ENCODE measurements at regions not wholly inside any gene's neighbourhood (a gene's known extent, or its start where the extent isn't known, plus 50 kb on each side); places are given as distances from the start of the nearest gene placed in this dataset.

DNA sequence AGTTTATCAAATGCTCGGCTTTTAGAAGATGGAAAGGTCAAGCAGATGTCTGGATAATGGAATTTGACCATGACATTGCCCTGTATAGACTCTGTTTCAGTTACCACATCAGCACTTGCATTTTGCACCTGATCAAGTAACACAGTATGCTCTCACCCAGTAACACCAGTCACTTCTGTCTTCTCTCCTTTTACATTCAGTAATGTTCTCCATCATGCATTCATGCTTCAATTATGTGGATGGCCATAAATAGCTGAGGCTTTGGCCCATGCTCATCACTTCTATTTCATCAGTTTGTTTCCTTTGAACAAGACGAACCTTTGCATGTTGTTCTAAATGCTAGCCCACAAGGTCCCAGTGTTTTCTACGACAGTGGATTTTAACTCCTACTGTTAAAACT, 322.9 kb upstream of the ACVR2A start:
- DNase-seq (ENCODE audit: low read depth in 2 of 2), result no peak
- Histone ChIP-seq H3K79me2 (ENCODE audit: control insufficient read depth, insufficient read depth, low read length) (no peaks in the 10 kb centered on the region), H3K9me3 (ENCODE audit: control insufficient read depth, insufficient read depth, low read depth, low read length) (no peaks in the 10 kb centered on the region), H3K9ac (ENCODE audit: insufficient read depth, low read length) (no peak overlapping the region), H3K4me2 (ENCODE audit: extremely low read depth, insufficient read depth, low read length) (no peak overlapping the region), H3K4me3 (replicated peaks in 1 of 4; ENCODE audit: control extremely low read depth in 1 of 4, insufficient read depth in 1 of 4, low read depth in 3 of 4, low read length in 4 of 4) (no peak overlapping the region), H3K27ac (ENCODE audit: insufficient read depth, low read length) (no peak overlapping the region), H3K36me3 (ENCODE audit: control insufficient read depth, insufficient read depth, low read length) (no peaks in the 10 kb centered on the region), H3K4me1 (ENCODE audit: control insufficient read depth, extremely low read depth, insufficient read depth, low read length) (no peaks in the 10 kb centered on the region), H3K27me3 (ENCODE audit: control insufficient read depth, insufficient read depth, low read length) (no peaks in the 10 kb centered on the region), H4K20me1 (ENCODE audit: control insufficient read depth, extremely low read depth, insufficient read depth, low read length) (no peaks in the 10 kb centered on the region), H2AFZ (ENCODE audit: low read length) (no peak overlapping the region)
- TF ChIP-seq, protein P1, sequence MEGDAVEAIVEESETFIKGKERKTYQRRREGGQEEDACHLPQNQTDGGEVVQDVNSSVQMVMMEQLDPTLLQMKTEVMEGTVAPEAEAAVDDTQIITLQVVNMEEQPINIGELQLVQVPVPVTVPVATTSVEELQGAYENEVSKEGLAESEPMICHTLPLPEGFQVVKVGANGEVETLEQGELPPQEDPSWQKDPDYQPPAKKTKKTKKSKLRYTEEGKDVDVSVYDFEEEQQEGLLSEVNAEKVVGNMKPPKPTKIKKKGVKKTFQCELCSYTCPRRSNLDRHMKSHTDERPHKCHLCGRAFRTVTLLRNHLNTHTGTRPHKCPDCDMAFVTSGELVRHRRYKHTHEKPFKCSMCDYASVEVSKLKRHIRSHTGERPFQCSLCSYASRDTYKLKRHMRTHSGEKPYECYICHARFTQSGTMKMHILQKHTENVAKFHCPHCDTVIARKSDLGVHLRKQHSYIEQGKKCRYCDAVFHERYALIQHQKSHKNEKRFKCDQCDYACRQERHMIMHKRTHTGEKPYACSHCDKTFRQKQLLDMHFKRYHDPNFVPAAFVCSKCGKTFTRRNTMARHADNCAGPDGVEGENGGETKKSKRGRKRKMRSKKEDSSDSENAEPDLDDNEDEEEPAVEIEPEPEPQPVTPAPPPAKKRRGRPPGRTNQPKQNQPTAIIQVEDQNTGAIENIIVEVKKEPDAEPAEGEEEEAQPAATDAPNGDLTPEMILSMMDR (conservative IDR thresholded peaks at IDR 0.05 in 1 of 2, IDR thresholded peaks at IDR 0.05 in 1 of 2; ENCODE audit: low read depth in 1 of 2, low read length in 2 of 2), result no peak
- TF ChIP-seq EZH2 (IDR thresholded peaks at IDR 0.05; ENCODE audit: low read length, missing control alignments), result no peak

DNA sequence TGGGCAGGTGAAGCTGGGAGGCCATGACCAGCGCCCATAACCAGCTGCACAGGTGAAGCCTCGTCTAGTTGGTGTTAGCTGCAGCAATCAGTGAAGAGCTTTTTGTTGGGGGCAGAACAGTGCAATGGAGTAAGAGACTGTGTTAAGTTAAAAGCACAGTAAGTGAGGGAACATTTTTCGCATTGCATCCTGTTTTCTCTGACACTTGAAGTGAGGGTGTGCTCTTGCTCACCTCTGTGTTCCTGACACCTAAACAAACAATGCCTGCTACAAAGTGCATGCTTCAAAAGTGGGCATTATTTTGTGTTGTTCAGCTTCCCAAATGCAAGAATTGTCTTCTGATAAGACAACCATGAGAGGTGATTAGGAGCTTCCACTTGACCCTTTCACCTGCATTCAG, 324.0 kb upstream of the ACVR2A start:
- Histone ChIP-seq H3K4me1 (ENCODE audit: control insufficient read depth, extremely low read depth, insufficient read depth, low read length) (no peaks in the 10 kb centered on the region), H3K27ac (ENCODE audit: insufficient read depth, low read length) (no peak overlapping the region), H3K79me2 (ENCODE audit: control insufficient read depth, insufficient read depth, low read length) (no peaks in the 10 kb centered on the region), H3K9me3 (ENCODE audit: control insufficient read depth, insufficient read depth, low read depth, low read length) (no peaks in the 10 kb centered on the region), H4K20me1 (ENCODE audit: control insufficient read depth, extremely low read depth, insufficient read depth, low read length) (no peaks in the 10 kb centered on the region), H3K27me3 (ENCODE audit: control insufficient read depth, insufficient read depth, low read length) (no peaks in the 10 kb centered on the region), H2AFZ (ENCODE audit: low read length) (no peak overlapping the region), H3K4me2 (ENCODE audit: extremely low read depth, insufficient read depth, low read length) (no peak overlapping the region), H3K36me3 (ENCODE audit: control insufficient read depth, insufficient read depth, low read length) (no peaks in the 10 kb centered on the region), H3K4me3 (replicated peaks in 1 of 4; ENCODE audit: control extremely low read depth in 1 of 4, insufficient read depth in 1 of 4, low read depth in 3 of 4, low read length in 4 of 4) (no peak overlapping the region), H3K9ac (ENCODE audit: insufficient read depth, low read length) (no peak overlapping the region)
- TF ChIP-seq EZH2 (IDR thresholded peaks at IDR 0.05; ENCODE audit: low read length, missing control alignments), result no peak
- TF ChIP-seq, protein P1 (conservative IDR thresholded peaks at IDR 0.05 in 1 of 2, IDR thresholded peaks at IDR 0.05 in 1 of 2; ENCODE audit: low read depth in 1 of 2, low read length in 2 of 2), result no peak
- no peak for DNase-seq (ENCODE audit: low read depth in 2 of 2)

DNA sequence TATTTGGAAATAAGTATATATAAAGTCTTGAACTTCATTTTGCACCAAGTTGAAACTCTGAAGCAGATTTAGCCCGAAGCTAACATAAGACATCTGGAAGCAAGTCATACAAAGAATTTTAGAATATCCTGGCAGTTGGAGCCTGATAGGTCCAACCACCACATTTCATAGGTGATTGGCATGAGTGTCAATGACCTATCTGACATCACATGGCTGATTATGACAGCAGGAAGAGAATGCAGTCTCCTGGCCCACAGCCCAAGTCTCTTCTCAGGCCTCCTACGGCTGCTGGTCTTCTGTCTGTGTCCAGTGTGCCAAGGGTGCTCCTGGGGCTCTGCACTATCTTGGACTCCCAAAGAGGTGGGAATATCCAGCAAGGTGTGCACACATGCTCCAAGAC, 325.7 kb upstream of the ACVR2A start:
- H3K4me2 ChIP-seq (ENCODE audit: extremely low read depth, insufficient read depth, low read length), result no peak overlapping the region
- H2AFZ ChIP-seq (ENCODE audit: low read length), result no peak overlapping the region
- H3K4me1 ChIP-seq (ENCODE audit: control insufficient read depth, extremely low read depth, insufficient read depth, low read length), result no peaks in the 10 kb centered on the region
- H3K4me3 ChIP-seq (replicated peaks in 1 of 4; ENCODE audit: control extremely low read depth in 1 of 4, insufficient read depth in 1 of 4, low read depth in 3 of 4, low read length in 4 of 4), result no peak overlapping the region
- TF ChIP-seq EZH2 (IDR thresholded peaks at IDR 0.05; ENCODE audit: low read length, missing control alignments), result no peak
- TF ChIP-seq, protein P1 (conservative IDR thresholded peaks at IDR 0.05 in 1 of 2, IDR thresholded peaks at IDR 0.05 in 1 of 2; ENCODE audit: low read depth in 1 of 2, low read length in 2 of 2), result no peak
- no peak overlapping the region for H3K27ac ChIP-seq (ENCODE audit: insufficient read depth, low read length)
- no peaks in the 10 kb centered on the region for H3K79me2 ChIP-seq (ENCODE audit: control insufficient read depth, insufficient read depth, low read length)
- H4K20me1 ChIP-seq (ENCODE audit: control insufficient read depth, extremely low read depth, insufficient read depth, low read length), result no peaks in the 10 kb centered on the region
- no peaks in the 10 kb centered on the region for H3K9me3 ChIP-seq (ENCODE audit: control insufficient read depth, insufficient read depth, low read depth, low read length)
- DNase-seq (ENCODE audit: low read depth in 2 of 2), result no peak
- H3K36me3 ChIP-seq (ENCODE audit: control insufficient read depth, insufficient read depth, low read length), result no peaks in the 10 kb centered on the region
- no peak overlapping the region for H3K9ac ChIP-seq (ENCODE audit: insufficient read depth, low read length)
- H3K27me3 ChIP-seq (ENCODE audit: control insufficient read depth, insufficient read depth, low read length), result no peaks in the 10 kb centered on the region

Data from fibroblast of lung (primary cell).